ENCODE measurements at regions not wholly inside any gene's neighbourhood (a gene's known extent, or its start where the extent isn't known, plus 50 kb on each side); places are given as distances from the start of the nearest gene placed in this dataset.

GRCh38 chr9:129258124-129258822 is 80.2 kb upstream of the IER5L start:
- Mint-ChIP-seq H3K4me3 (peak overlapping the region; percentile 78), H3K4me1 (peaks cover 11 to 18% of the 10 kb centered on the region in 2 donors), H3K27me3 (ENCODE audit: low read depth in 2 of 2) (peaks cover 24 to 48% of the 10 kb centered on the region in 2 donors), H3K36me3 (no peaks in the 10 kb centered on the region), H3K9me3 (no peaks in the 10 kb centered on the region), H3K27ac (peak overlapping the region in 1 of 2 donors; percentile 70)
- intact Hi-C loops (cut with micrococcal nuclease), result no loop called here
- ATAC-seq, result peak; percentile 79 to 96 (median 93)
- DNase-seq, result peak; percentile 73 to 96
- no peak overlapping the region for H3K27ac ChIP-seq (ENCODE audit: low read length)
- H3K9me3 ChIP-seq (ENCODE audit: control insufficient read depth, insufficient read depth, low read length), result no peaks in the 10 kb centered on the region
- H3K4me1 ChIP-seq (ENCODE audit: control insufficient read depth, insufficient read depth, low read length), result peaks cover 19% of the 10 kb centered on the region
- TF ChIP-seq CTCF (IDR thresholded peaks at IDR 0.05), result no peak
- H3K36me3 ChIP-seq (ENCODE audit: control insufficient read depth, insufficient read depth, low read length), result no peaks in the 10 kb centered on the region
- WGBS (ENCODE audit: insufficient coverage), result 12% methylated on average over 60 of the region's 62 CpGs
- peaks cover 3% of the 10 kb centered on the region for H3K27me3 ChIP-seq (ENCODE audit: control insufficient read depth, insufficient read depth, low read length)
- peak overlapping the region; percentile 31 for H3K4me3 ChIP-seq (ENCODE audit: low read length)

- no peak for DNase-seq
- Mint-ChIP-seq H3K4me1 (peaks cover 11 to 18% of the 10 kb centered on the region in 2 donors), H3K9me3 (no peaks in the 10 kb centered on the region), H3K27ac (peak overlapping the region in 1 of 2 donors; percentile 49), H3K4me3 (no peak overlapping the region), H3K27me3 (ENCODE audit: low read depth in 2 of 2) (peaks cover 17 to 45% of the 10 kb centered on the region in 2 donors), H3K36me3 (no peaks in the 10 kb centered on the region)
- Histone ChIP-seq H3K9me3 (ENCODE audit: control insufficient read depth, insufficient read depth, low read length) (no peaks in the 10 kb centered on the region), H3K4me3 (ENCODE audit: low read length) (no peak overlapping the region), H3K4me1 (ENCODE audit: control insufficient read depth, insufficient read depth, low read length) (peaks cover 19% of the 10 kb centered on the region), H3K27ac (ENCODE audit: low read length) (no peak overlapping the region), H3K36me3 (ENCODE audit: control insufficient read depth, insufficient read depth, low read length) (no peaks in the 10 kb centered on the region), H3K27me3 (ENCODE audit: control insufficient read depth, insufficient read depth, low read length) (peaks cover 3% of the 10 kb centered on the region)
- no peak for ATAC-seq
- intact Hi-C loops (cut with micrococcal nuclease), result no loop called here
- TF ChIP-seq CTCF (IDR thresholded peaks at IDR 0.05), result no peak
- 97% methylated on average over 13 of the region's 13 CpGs for WGBS (ENCODE audit: insufficient coverage)
Observed at GRCh38 chr9:129256959-129257713, 79.1 kb upstream of the IER5L start.

GRCh38 chr9:129254566-129255287 is 76.7 kb upstream of the IER5L start:
- intact Hi-C loops (cut with micrococcal nuclease), result no loop called here
- no peaks in the 10 kb centered on the region for H3K36me3 ChIP-seq (ENCODE audit: control insufficient read depth, insufficient read depth, low read length)
- ATAC-seq (no peak), DNase-seq (no peak)
- no peaks in the 10 kb centered on the region for H3K9me3 ChIP-seq (ENCODE audit: control insufficient read depth, insufficient read depth, low read length)
- Mint-ChIP-seq H3K9me3 (no peaks in the 10 kb centered on the region), H3K27me3 (ENCODE audit: low read depth in 2 of 2) (peaks cover 15 to 32% of the 10 kb centered on the region in 2 donors), H3K4me3 (no peak overlapping the region), H3K36me3 (no peaks in the 10 kb centered on the region), H3K27ac (no peak overlapping the region), H3K4me1 (peaks cover 10 to 17% of the 10 kb centered on the region in 2 donors)
- H3K4me1 ChIP-seq (ENCODE audit: control insufficient read depth, insufficient read depth, low read length), result peaks cover 19% of the 10 kb centered on the region
- H3K27me3 ChIP-seq (ENCODE audit: control insufficient read depth, insufficient read depth, low read length), result no peaks in the 10 kb centered on the region
- TF ChIP-seq CTCF (IDR thresholded peaks at IDR 0.05), result no peak
- H3K27ac ChIP-seq (ENCODE audit: low read length), result no peak overlapping the region
- WGBS (ENCODE audit: insufficient coverage), result 84% methylated on average over 6 of the region's 9 CpGs
- no peak overlapping the region for H3K4me3 ChIP-seq (ENCODE audit: low read length)

Data from natural killer cell (primary cell).